ES-I3 (cell line): ENCODE measurements at regions not wholly inside any gene's neighbourhood (a gene's known extent, or its start where the extent isn't known, plus 50 kb on each side); places are given as distances from the start of the nearest gene placed in this dataset.

Experiments
- H3K36me3 ChIP-seq: 2 replicates; pipeline ENCODE4 v1.6.1; 2013; ENCODE audit warnings: mild to moderate bottlenecking, low read length, control low read depth, moderate library complexity; ENCODE audit not compliant: insufficient read depth
- H3K4me1 ChIP-seq: 2 replicates; pipeline ENCODE4 v1.6.1; 2013; ENCODE audit warnings: mild to moderate bottlenecking, control low read depth, low read length; ENCODE audit not compliant: insufficient read depth
- H3K9ac ChIP-seq: 2 replicates; pipeline ENCODE4 v1.6.1; 2013; ENCODE audit warnings: low read depth, mild to moderate bottlenecking, low read length, moderate library complexity
- H3K9me3 ChIP-seq: 2 replicates; pipeline ENCODE4 v1.6.1; 2013; ENCODE audit warnings: mild to moderate bottlenecking, low read length, moderate library complexity; ENCODE audit not compliant: control insufficient read depth, insufficient read depth

DNA sequence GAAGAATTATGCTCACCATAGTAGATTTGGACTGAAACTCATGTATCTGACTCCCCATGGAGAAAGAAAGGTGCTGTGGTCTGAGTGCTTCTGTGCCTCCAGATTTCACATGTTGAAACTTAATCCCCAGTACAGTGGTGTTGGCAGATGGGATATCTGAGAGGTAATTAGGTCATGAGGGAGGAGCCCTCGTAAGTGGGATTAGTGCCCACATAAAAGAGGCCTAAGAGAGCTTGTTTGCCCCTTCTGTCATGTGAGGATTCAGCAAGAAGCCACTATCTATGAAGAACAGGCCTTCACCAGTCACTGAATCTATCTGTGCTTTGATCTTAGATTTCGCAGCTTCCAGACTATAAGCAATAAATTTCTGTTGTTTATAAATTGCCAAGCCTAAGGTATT, 150.1 kb downstream of the PLPP3 start:
- no peak overlapping the region for H3K9ac ChIP-seq
- H3K36me3 ChIP-seq = no peaks in the 10 kb centered on the region; the same call in 1 of the 2 replicates
- H3K4me1 ChIP-seq = peaks cover 20% of the 10 kb centered on the region
- no peaks in the 10 kb centered on the region for H3K9me3 ChIP-seq

DNA sequence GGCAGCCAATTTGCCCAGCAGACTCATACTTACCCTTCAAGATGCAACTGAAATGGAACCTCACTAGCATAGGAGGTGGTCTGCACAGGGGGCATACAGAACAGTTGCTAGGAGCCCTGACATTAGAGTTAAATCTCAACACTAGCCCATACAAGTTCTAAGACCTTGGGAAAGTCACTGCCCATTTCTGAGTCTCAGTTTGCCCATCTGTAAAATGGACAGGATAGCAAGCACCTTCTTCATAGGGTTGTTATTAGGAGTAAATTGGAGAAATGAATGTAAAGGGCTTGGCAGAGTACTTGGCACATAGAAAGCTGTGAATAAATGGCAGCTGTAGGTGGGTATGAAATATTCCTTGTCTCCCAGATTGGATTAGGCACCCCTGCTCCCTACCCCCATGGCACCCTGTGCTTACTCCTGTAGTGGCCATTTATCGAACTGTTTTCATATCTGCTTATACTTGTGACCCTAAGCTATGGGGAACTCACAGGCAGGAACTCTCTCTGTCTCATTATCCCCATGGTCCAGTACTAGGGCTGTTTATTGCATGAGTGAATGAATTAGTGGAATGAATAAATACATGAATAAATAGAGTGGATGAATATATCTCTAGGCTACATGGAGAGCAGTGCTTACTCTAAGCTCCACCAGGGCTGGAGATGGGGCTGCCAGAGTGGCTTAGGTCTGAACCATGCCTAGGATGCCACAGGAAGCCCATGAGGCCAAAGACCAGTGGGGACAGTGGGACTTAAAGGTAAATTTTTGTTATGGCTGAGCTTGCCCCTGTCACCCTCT, 152.6 kb downstream of the PLPP3 start:
- Histone ChIP-seq H3K9me3 (no peaks in the 10 kb centered on the region), H3K4me1 (peaks cover 11% of the 10 kb centered on the region), H3K9ac (no peak overlapping the region), H3K36me3 (no peaks in the 10 kb centered on the region)

DNA sequence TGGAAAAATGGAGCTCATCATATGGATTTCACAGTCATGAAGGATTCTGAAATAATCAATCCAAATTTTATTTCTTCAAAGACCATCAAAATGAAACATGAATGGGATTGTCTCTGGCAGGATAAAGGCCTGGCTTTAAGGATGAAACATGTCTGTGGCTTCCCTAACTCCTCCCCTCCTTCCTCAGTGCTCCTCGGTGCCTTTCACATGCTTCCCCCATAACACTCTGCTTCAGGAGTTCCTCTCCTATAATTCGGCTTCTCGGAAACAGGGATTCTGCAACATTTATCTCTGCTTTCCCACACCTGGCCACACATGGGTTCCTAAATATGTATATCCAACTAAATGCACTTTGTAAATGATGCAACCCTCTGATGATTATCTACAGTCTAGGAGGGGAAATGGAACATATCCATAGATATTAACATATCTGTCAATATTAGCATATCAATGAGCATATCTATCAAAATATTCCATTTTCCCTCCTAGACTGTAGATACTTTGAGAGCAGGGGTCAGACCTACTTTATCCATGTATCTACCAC, 153.8 kb downstream of the PLPP3 start:
- no peaks in the 10 kb centered on the region for H3K36me3 ChIP-seq
- no peaks in the 10 kb centered on the region for H3K9me3 ChIP-seq
- H3K9ac ChIP-seq = no peak overlapping the region
- H3K4me1 ChIP-seq = peaks cover 7% of the 10 kb centered on the region

DNA sequence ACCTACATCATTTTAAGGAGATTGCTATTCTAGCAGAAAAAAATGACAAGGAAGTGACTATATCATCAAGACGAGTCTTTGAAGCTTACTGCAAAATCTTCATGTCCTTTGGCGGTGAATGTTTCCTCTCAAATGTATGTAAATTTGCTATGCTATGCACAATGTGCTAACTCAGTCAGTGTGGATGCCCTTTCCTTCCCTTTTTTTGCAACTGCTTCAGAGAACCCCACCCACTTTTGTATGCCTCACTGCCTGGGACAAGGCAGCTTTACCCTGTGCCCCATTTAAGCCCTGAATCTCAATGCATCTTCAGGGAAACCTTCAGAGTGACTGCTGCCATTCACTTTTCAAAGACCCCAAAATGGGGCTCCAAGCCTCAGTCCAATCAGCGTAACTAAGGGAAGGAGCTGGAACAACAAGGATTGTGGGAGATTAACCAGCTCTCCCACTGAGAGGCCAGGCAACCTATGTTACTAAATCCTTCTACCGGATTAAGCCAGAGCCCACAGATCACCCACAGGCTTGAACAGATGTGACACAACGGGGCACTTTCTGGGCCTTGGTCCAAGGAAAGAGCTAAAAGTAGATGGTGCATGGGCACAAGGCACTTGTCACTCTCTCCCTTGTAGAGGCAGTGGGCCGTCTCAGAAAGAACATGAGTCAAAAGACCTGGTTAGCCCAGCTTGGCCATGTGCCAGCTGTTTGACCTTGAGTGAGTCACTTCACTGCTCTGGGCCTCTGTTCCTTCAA, 154.4 kb downstream of the PLPP3 start:
- H3K4me1 ChIP-seq = 0 out of 2 replicates have a peak, but pooled peaks cover 2% of the 10 kb centered on the region
- H3K9me3 ChIP-seq = no peaks in the 10 kb centered on the region
- H3K36me3 ChIP-seq = no peaks in the 10 kb centered on the region
- H3K9ac ChIP-seq = no peak overlapping the region

DNA sequence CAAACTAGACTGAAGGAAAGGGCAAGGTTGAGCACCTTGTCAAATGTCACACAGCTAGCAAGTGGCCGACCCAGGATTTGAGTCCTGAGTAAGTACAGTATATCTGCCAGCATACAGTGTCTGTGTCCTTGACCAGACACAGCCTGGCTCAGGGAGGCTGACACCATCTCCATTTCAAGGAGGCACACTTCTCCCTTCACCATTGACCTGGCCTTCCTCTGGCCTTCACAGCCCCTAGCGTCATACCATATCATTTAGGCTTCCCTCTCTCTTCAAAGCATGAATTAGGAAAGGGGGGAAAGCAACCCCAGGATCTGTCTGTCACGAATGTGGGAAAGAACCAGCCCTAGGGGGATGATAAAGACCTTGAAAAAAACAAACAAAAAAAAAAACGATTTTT, 155.6 kb downstream of the PLPP3 start:
- Histone ChIP-seq H3K9me3 (no peaks in the 10 kb centered on the region), H3K4me1 (no peaks in the 10 kb centered on the region), H3K36me3 (no peaks in the 10 kb centered on the region), H3K9ac (no peak overlapping the region)

DNA sequence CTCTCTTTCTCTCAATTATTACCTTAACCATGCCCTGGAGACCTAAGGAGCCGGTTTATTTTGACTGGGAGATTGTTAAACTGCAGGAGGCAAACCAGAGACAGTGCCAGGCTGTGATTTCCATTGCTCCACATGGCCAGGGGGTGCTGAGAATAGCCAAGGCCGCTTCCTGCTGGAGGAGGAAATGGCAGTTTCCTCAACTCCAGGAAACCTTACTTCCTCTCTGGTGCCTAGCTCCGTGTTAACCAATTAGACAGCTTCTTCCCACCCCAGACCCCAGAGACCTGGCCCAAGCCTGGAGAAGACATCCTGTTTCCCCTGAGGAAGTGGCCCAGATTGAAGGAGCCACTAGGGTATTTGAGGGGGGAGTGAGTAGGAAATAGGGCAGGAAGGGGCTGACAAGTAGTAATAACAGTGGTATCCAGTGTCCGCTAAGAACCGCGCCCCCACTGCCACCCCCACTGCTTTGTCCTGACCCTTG, 161.2 kb downstream of the PLPP3 start:
- H3K4me1 ChIP-seq = no peaks in the 10 kb centered on the region; the same call in 1 of the 2 replicates
- H3K36me3 ChIP-seq = no peaks in the 10 kb centered on the region
- H3K9me3 ChIP-seq = no peaks in the 10 kb centered on the region
- no peak overlapping the region for H3K9ac ChIP-seq

DNA sequence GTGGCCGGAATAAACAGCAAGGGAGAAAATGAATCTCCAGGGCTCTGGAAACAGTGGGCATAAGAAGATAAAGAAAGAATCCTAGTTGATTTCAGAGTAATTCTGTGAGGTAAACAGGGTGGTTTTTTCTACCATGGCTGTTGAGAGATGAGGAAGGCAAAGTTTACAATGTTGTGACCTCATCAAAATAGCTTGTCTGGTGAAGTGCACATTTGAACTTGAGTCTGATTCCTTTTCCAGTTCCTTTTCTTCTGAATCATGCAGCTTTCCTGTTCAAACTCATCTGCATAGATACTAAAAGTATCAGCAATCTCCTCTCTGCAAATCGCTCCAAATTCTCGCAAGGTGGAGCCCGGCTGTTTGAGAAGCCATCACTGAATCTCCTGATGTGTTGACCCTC, 161.7 kb downstream of the PLPP3 start:
- H3K9ac ChIP-seq = no peak overlapping the region
- H3K4me1 ChIP-seq = no peaks in the 10 kb centered on the region; the same call in 1 of the 2 replicates
- H3K36me3 ChIP-seq = no peaks in the 10 kb centered on the region
- H3K9me3 ChIP-seq = no peaks in the 10 kb centered on the region

DNA sequence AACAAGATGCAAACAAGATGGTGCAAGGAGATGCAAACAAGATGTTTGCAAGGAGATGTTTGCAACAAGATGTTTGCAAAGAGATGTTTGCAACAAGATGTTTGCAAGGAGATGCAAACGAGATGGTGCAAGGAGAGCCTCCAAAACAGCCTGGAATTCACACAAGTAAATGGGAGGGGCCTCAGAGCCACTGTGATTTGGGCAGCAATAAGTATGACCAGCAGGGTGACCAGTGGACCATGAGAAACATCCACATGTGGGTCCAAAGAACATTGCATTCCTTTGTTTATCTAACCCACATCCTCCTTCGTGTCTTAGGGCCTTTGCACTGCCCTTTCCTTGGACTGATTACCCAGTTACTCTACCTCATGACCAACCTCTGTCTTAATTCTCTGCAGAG, 162.9 kb downstream of the PLPP3 start:
- Histone ChIP-seq H3K4me1 (no peaks in the 10 kb centered on the region; the same call in 1 of the 2 replicates), H3K9me3 (no peaks in the 10 kb centered on the region), H3K9ac (no peak overlapping the region), H3K36me3 (no peaks in the 10 kb centered on the region)

DNA sequence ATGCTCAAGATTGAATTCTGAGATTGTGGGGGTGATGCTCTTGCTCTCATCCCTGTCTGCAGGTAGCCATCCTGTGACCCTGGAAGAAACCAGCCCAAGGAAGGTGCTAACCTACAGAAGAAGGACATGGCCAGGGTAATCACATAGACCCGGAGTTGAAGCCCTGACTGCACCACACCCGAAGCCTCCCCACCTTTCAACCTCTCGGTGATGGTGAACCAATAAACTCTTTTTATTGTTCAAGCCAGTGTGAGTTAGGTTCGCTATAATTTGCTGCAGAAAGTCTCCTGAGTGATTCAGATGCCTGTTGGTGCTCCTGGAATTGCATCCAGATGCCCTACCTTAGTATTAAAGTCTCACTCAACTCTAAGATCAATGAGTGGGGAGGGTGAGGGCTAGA, 163.6 kb downstream of the PLPP3 start:
- Histone ChIP-seq H3K9ac (no peak overlapping the region), H3K36me3 (no peaks in the 10 kb centered on the region), H3K9me3 (no peaks in the 10 kb centered on the region), H3K4me1 (no peaks in the 10 kb centered on the region; the same call in 1 of the 2 replicates)

DNA sequence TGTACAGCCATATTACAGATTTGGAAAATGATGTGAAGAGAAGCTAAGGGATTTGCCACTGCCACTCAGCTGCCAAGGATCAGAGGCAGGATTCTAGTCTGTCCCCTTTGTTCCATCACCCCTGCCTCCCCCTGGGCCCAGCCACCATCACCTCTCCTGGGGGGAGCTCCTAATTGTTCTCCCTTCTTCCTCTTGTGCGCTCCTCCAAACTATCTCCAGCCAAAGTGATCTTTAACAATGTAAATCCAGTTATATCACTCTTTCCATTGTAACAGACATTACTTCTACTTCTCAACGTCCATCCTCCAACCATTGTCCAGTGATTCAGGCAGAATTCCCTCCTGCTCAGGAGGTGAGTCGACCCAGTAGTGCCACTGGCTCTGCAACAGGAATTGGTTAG, 164.1 kb downstream of the PLPP3 start:
- Histone ChIP-seq H3K9me3 (no peaks in the 10 kb centered on the region), H3K9ac (no peak overlapping the region), H3K4me1 (no peaks in the 10 kb centered on the region; the same call in 1 of the 2 replicates), H3K36me3 (no peaks in the 10 kb centered on the region)

DNA sequence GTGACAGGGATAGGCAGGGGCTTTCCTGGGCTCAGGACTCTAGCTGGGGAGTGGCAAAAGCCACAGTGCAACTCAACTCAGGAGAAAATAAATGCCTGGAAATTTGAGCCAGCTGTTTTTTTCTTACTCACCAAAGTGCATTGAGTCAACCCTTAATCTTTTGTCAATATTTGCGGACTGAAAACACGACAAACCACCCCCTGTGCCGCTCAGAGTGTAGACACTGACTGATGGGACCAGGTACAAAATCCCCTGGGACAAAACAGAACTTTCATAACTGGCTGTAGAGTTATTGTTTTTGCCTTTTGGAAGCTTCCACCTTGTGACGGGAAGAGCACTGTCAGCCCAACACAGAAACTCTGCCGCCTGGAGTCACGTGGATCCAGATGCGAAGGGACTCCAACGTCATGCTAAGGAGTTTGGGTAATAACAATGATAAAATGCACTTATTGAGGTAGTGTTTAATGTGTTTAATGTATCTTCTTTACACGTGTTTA, 164.6 kb downstream of the PLPP3 start:
- Histone ChIP-seq H3K36me3 (no peaks in the 10 kb centered on the region), H3K4me1 (no peaks in the 10 kb centered on the region; the same call in 1 of the 2 replicates), H3K9ac (no peak overlapping the region), H3K9me3 (no peaks in the 10 kb centered on the region)

DNA sequence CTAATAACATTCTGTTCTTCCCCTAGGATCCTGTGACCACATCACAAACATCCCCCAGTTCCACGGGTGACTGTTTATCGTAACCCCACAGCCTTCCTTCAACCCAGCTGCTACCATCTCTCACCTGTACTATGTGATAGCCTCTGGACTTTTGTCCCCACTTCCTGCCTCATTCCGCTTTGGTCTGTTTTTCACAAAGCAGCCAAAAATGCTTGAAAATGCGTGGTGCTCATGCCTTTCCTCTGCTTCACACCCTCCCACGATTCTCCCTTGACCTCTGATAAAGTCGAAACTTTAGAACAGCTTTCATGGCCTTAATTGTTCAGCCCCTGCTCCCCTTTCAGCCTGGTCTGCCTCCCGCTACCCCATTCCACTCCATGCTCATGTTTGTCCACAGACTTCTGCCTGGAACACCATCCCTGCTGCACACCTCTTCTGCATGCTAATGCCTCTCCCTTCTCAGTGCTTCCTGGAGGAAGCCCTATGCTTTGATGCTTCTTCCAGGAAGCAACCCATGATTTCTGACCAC, 165.6 kb downstream of the PLPP3 start:
- H3K9ac ChIP-seq = no peak overlapping the region
- no peaks in the 10 kb centered on the region for H3K36me3 ChIP-seq
- no peaks in the 10 kb centered on the region; the same call in 1 of the 2 replicates for H3K4me1 ChIP-seq
- no peaks in the 10 kb centered on the region for H3K9me3 ChIP-seq

DNA sequence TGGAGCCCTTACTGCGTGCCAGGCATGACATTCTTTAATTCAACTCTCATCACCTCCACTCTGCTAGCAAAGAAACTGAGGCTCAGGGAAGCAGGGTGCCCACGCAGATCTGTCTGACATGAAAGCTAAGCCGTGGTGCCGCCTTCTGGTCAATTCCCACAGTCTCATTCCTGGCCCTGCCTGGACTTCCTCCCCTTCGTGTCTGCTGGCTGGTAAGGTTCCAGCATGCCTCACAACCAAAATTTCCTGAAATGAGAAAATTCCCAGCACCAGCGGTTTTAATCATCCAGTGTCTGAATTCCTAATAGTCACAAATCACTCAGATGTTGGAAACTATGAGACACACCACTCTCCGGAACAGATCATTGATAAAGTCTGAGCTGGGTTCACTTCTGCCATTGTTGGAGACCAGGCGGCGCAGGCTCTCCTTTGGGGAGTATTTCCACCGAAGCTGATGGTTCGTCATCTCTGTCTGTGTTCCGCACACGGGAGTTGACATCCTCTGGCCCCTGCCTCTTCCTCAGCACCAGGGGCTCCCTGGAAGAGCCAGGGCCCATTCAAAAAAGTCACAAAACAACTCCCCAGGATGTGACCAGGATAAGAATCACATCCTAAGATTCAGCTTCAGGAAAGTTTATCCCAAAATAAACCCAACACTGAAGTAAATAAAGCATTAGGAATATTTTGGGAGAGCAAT, 167.7 kb downstream of the PLPP3 start:
- Histone ChIP-seq H3K36me3 (no peaks in the 10 kb centered on the region), H3K4me1 (no peaks in the 10 kb centered on the region; the same call in 1 of the 2 replicates), H3K9ac (no peak overlapping the region), H3K9me3 (no peaks in the 10 kb centered on the region)

DNA sequence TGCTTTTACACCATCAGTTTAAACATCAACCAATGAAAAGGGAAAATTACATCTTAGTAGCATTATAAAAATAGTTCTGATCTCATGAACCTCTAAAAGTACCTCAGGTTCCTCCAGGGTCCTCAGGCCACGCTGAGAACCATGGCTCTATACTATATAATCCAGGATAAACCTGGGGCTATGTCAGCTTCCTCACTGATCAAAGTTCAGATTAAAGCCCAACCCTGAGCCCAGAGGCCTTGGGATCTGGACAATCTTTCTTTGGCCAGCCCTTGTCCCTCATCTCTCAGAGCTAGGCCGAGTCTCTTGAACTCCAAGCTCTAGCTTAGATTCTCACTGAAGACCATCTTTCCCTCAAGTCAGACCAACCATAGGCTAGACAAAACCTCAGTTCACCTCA, 168.3 kb downstream of the PLPP3 start:
- Histone ChIP-seq H3K36me3 (no peaks in the 10 kb centered on the region), H3K9ac (no peak overlapping the region), H3K9me3 (no peaks in the 10 kb centered on the region), H3K4me1 (no peaks in the 10 kb centered on the region; the same call in 1 of the 2 replicates)
